Fibroblast of lung (primary cell): ENCODE measurements at regions not wholly inside any gene's neighbourhood (a gene's known extent, or its start where the extent isn't known, plus 50 kb on each side); places are given as distances from the start of the nearest gene placed in this dataset.

Source experiments
- DNase-seq, 2 donors: peaks; one replicate each; pipeline versions ENCODE4 v3.0.0 to v3.0.0-alpha.2; 2010; ENCODE audit warnings: low read depth in 2 of 2
- H2AFZ ChIP-seq: 2 replicates; pipeline ENCODE4 v1.5.1; 2012; ENCODE audit warnings: low read length, control low read depth, inconsistent platforms
- H3K27ac ChIP-seq: 2 replicates; pipeline ENCODE4 v1.5.1; 2011; ENCODE audit warnings: low read length, control low read depth; ENCODE audit not compliant: insufficient read depth
- H3K27me3 ChIP-seq: 2 replicates; pipeline ENCODE4 v1.5.1; 2011; ENCODE audit warnings: mild to moderate bottlenecking, low read length; ENCODE audit not compliant: control insufficient read depth, insufficient read depth
- H3K36me3 ChIP-seq: 2 replicates; pipeline ENCODE4 v1.5.1; 2011; ENCODE audit warnings: low read length; ENCODE audit not compliant: control insufficient read depth, insufficient read depth
- H3K4me1 ChIP-seq: 2 replicates; pipeline ENCODE4 v1.5.1; 2011; ENCODE audit warnings: low read length; ENCODE audit not compliant: control insufficient read depth, insufficient read depth; ENCODE audit errors: extremely low read depth
- H3K4me2 ChIP-seq: 2 replicates; pipeline ENCODE4 v1.5.1; 2011; ENCODE audit warnings: low read length, control low read depth; ENCODE audit not compliant: insufficient read depth; ENCODE audit errors: extremely low read depth
- H3K4me3 ChIP-seq, 4 experiments: fragments of 200-600 bp in 1 of 4; sonication (generic) in 1 of 4; replicated peaks in 1 of 4; 2 replicates each; pipeline ENCODE4 v1.5.1; 2011 to 2016; ENCODE audit warnings: low read length in 4 of 4, low read depth in 3 of 4, mild to moderate bottlenecking in 3 of 4, control low read depth in 2 of 4, inconsistent platforms in 1 of 4, mixed read lengths in 1 of 4; ENCODE audit not compliant: insufficient read depth in 1 of 4; ENCODE audit errors: control extremely low read depth in 1 of 4
- H3K79me2 ChIP-seq: 2 replicates; pipeline ENCODE4 v1.5.1; 2012; ENCODE audit warnings: mild to moderate bottlenecking, low read length, inconsistent platforms; ENCODE audit not compliant: control insufficient read depth, insufficient read depth
- H3K9ac ChIP-seq: 2 replicates; pipeline ENCODE4 v1.5.1; 2011; ENCODE audit warnings: mild to moderate bottlenecking, low read length, control low read depth; ENCODE audit not compliant: insufficient read depth
- H3K9me3 ChIP-seq: 2 replicates; pipeline ENCODE4 v1.5.1; 2012; ENCODE audit warnings: low read depth, low read length; ENCODE audit not compliant: control insufficient read depth, insufficient read depth
- H4K20me1 ChIP-seq: 2 replicates; pipeline ENCODE4 v1.5.1; 2011; ENCODE audit warnings: low read length; ENCODE audit not compliant: control insufficient read depth, insufficient read depth; ENCODE audit errors: extremely low read depth
- CTCF ChIP-seq, 2 donors: IDR thresholded peaks in 1 of 2; conservative IDR thresholded peaks in 1 of 2; 1 replicate in 1 of 2; 2 replicates in 1 of 2; pipeline ENCODE4 v1.5.1; 2011 to 2012; ENCODE audit warnings: low read length in 2 of 2, control low read depth in 1 of 2, inconsistent platforms in 1 of 2, low read depth in 1 of 2, mild to moderate bottlenecking in 1 of 2
- EZH2 ChIP-seq: IDR thresholded peaks from 2 replicates; pipeline ENCODE4 v1.5.1; 2012; ENCODE audit warnings: low read length, control low read depth, mild to moderate bottlenecking; ENCODE audit errors: missing control alignments

GRCh38 chr12:27875677-27876076 is 95.6 kb upstream of the MANSC4 start:
- Histone ChIP-seq H3K36me3 (no peaks in the 10 kb centered on the region), H3K4me1 (peaks cover 2% of the 10 kb centered on the region), H3K4me2 (no peak overlapping the region), H3K79me2 (no peaks in the 10 kb centered on the region), H3K27me3 (no peaks in the 10 kb centered on the region), H4K20me1 (no peaks in the 10 kb centered on the region), H3K4me3 (no peak overlapping the region), H3K27ac (no peak overlapping the region), H2AFZ (no peak overlapping the region), H3K9me3 (no peaks in the 10 kb centered on the region), H3K9ac (no peak overlapping the region)
- TF ChIP-seq EZH2, result no peak
- no peak for TF ChIP-seq CTCF (conservative IDR thresholded peaks at IDR 0.05 in 1 of 2, IDR thresholded peaks at IDR 0.05 in 1 of 2; ENCODE audit: low read depth in 1 of 2, low read length in 2 of 2)
- no peak for DNase-seq

GRCh38 chr12:27873010-27873409 is 93.0 kb upstream of the MANSC4 start:
- H3K36me3 ChIP-seq, result no peaks in the 10 kb centered on the region
- no peaks in the 10 kb centered on the region for H3K27me3 ChIP-seq
- peaks cover 2% of the 10 kb centered on the region for H3K4me1 ChIP-seq
- H4K20me1 ChIP-seq, result no peaks in the 10 kb centered on the region
- TF ChIP-seq CTCF (conservative IDR thresholded peaks at IDR 0.05 in 1 of 2, IDR thresholded peaks at IDR 0.05 in 1 of 2; ENCODE audit: low read depth in 1 of 2, low read length in 2 of 2) (no peak), EZH2 (no peak)
- no peak for DNase-seq
- H3K4me2 ChIP-seq, result no peak overlapping the region
- no peaks in the 10 kb centered on the region for H3K9me3 ChIP-seq
- no peak overlapping the region for H3K9ac ChIP-seq
- H3K4me3 ChIP-seq, result no peak overlapping the region
- H3K27ac ChIP-seq, result no peak overlapping the region
- H3K79me2 ChIP-seq, result no peaks in the 10 kb centered on the region
- no peak overlapping the region for H2AFZ ChIP-seq

GRCh38 chr12:27871946-27872345 is 91.9 kb upstream of the MANSC4 start:
- Histone ChIP-seq H2AFZ (no peak overlapping the region), H3K27me3 (no peaks in the 10 kb centered on the region), H4K20me1 (no peaks in the 10 kb centered on the region), H3K4me3 (no peak overlapping the region), H3K27ac (no peak overlapping the region), H3K9ac (no peak overlapping the region), H3K4me1 (peaks cover 5% of the 10 kb centered on the region), H3K36me3 (no peaks in the 10 kb centered on the region), H3K9me3 (no peaks in the 10 kb centered on the region), H3K4me2 (no peak overlapping the region), H3K79me2 (no peaks in the 10 kb centered on the region)
- TF ChIP-seq CTCF (conservative IDR thresholded peaks at IDR 0.05 in 1 of 2, IDR thresholded peaks at IDR 0.05 in 1 of 2; ENCODE audit: low read depth in 1 of 2, low read length in 2 of 2) (no peak), EZH2 (no peak)
- DNase-seq, result no peak
